ENCODE measurements at regions not wholly inside any gene's neighbourhood (a gene's known extent, or its start where the extent isn't known, plus 50 kb on each side); places are given as distances from the start of the nearest gene placed in this dataset.

DNA sequence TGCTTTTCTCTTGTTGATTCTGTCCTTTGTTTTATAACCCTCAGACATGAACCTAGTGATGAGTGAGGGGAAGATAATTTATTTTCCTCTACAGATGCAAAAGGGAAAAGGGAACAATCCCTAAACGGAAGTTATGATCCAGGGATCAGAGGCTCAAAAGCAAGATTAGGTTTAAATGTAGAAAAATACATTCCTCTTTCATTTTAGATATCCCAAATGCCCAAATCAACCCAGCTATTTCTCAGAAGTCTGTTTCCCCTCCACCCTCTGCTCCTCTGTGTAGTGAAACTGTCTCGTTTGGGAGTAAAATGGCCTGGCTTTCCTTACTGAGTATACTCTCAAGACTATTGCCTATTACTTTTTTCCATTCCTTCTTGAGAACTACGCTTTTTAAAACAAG, 97.1 kb downstream of the PRL start:
- H3K18ac ChIP-seq (ENCODE audit: insufficient read length, low read depth, low read length), result no peak overlapping the region
- H3K27ac Mint-ChIP-seq, result peak overlapping the region in 1 of 3 experiments; percentile 15; a peak in 2 of 7 replicates
- H3K4me3 Mint-ChIP-seq, result no peak overlapping the region
- H3K9me3 ChIP-seq (ENCODE audit: control insufficient read depth, low read depth, low read length), result no peaks in the 10 kb centered on the region
- H2BK5ac ChIP-seq (ENCODE audit: insufficient read length, low read length), result no peak overlapping the region
- no peak overlapping the region for H4K8ac ChIP-seq (replicated peaks; ENCODE audit: insufficient read length, low read depth, low read length)
- H3K4me1 ChIP-seq (ENCODE audit: insufficient read depth, low read length), result no peaks in the 10 kb centered on the region
- no peak for DNase-seq
- no peak overlapping the region for H3K23ac ChIP-seq (ENCODE audit: insufficient read length, low read depth, low read length)
- H3K27me3 Mint-ChIP-seq (ENCODE audit: low read depth), result no peaks in the 10 kb centered on the region
- no peak overlapping the region for H2BK12ac ChIP-seq (ENCODE audit: insufficient read length, low read depth, low read length)
- H3K4me1 Mint-ChIP-seq, result peaks cover 4% of the 10 kb centered on the region in 2 experiments; a peak in 1 of 4 replicates
- H3K14ac ChIP-seq (ENCODE audit: insufficient read depth, low read length), result no peak overlapping the region
- peaks cover 0 to 26% (median 15%) of the 10 kb centered on the region in 3 experiments; a peak in 6 of 7 replicates for H3K36me3 Mint-ChIP-seq (ENCODE audit: insufficient read depth in 1 of 3, low read depth in 3 of 3)
- H3K23me2 ChIP-seq (ENCODE audit: insufficient read length, low read depth, low read length, poor library complexity, severe bottlenecking), result no peaks in the 10 kb centered on the region
- TF ChIP-seq, protein P1, sequence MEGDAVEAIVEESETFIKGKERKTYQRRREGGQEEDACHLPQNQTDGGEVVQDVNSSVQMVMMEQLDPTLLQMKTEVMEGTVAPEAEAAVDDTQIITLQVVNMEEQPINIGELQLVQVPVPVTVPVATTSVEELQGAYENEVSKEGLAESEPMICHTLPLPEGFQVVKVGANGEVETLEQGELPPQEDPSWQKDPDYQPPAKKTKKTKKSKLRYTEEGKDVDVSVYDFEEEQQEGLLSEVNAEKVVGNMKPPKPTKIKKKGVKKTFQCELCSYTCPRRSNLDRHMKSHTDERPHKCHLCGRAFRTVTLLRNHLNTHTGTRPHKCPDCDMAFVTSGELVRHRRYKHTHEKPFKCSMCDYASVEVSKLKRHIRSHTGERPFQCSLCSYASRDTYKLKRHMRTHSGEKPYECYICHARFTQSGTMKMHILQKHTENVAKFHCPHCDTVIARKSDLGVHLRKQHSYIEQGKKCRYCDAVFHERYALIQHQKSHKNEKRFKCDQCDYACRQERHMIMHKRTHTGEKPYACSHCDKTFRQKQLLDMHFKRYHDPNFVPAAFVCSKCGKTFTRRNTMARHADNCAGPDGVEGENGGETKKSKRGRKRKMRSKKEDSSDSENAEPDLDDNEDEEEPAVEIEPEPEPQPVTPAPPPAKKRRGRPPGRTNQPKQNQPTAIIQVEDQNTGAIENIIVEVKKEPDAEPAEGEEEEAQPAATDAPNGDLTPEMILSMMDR (conservative IDR thresholded peaks at IDR 0.05), result no peak
- no peak overlapping the region for H3K9ac ChIP-seq (ENCODE audit: extremely low read depth, insufficient read length, low read length)
- no peak overlapping the region for H3K4me2 ChIP-seq (ENCODE audit: insufficient read depth, insufficient read length, low read length)
- no peak overlapping the region for H3K27ac ChIP-seq (ENCODE audit: insufficient read length, low read depth, low read length)
- no CpG with 5 or more reads among the region's 3 CpGs for WGBS (ENCODE audit: extremely low coverage, insufficient read length, low lambda C conversion rate)
- no peak overlapping the region for H4K5ac ChIP-seq (ENCODE audit: insufficient read length, low read depth, low read length)
- H2BK20ac ChIP-seq (ENCODE audit: low read depth, low read length, poor library complexity, severe bottlenecking), result no peak overlapping the region
- H3T11ph ChIP-seq (ENCODE audit: low read length), result no peak overlapping the region
- no peak overlapping the region for H2AK5ac ChIP-seq (ENCODE audit: insufficient read length, low read length)
- no peak overlapping the region for H4K91ac ChIP-seq (ENCODE audit: insufficient read length, low read depth, low read length)
- no peak overlapping the region for H3K4ac ChIP-seq (ENCODE audit: low read depth, low read length)
- no peaks in the 10 kb centered on the region for H3K79me2 ChIP-seq (ENCODE audit: insufficient read depth, low read length)
- H2BK120ac ChIP-seq (ENCODE audit: low read depth, low read length, poor library complexity, severe bottlenecking), result no peak overlapping the region
- H3K9me3 Mint-ChIP-seq, result no peaks in the 10 kb centered on the region; a peak in 2 of 5 replicates
- no peaks in the 10 kb centered on the region for H4K20me1 ChIP-seq (ENCODE audit: control insufficient read depth, insufficient read depth, insufficient read length)
- H2AFZ ChIP-seq (ENCODE audit: low read length), result no peak overlapping the region
- no peak overlapping the region for H2BK15ac ChIP-seq (ENCODE audit: low read depth, low read length)
- H3K79me1 ChIP-seq (ENCODE audit: insufficient read depth, low read depth, low read length, poor library complexity, severe bottlenecking), result no peaks in the 10 kb centered on the region
- no peaks in the 10 kb centered on the region for H3K27me3 ChIP-seq (ENCODE audit: insufficient read depth, low read length)
- H3K56ac ChIP-seq (ENCODE audit: insufficient read length, low read depth, low read length), result no peak overlapping the region
